GM23338 (cell line): ENCODE measurements at regions not wholly inside any gene's neighbourhood (a gene's known extent, or its start where the extent isn't known, plus 50 kb on each side); places are given as distances from the start of the nearest gene placed in this dataset.

Source experiments
- ATAC-seq: fragments of 200-7000 bp; cut with Tn5 transposase; 3 replicates; pipeline ENCODE4 v1.9.1; 2020
- DNase-seq: peaks from one replicate; pipeline ENCODE4 v3.0.0-alpha.2; 2015; ENCODE audit warnings: low spot score
- H2AFZ ChIP-seq: fragments of 200-600 bp; sonication (generic); 2 replicates; pipeline ENCODE4 v1.8.0; 2016; ENCODE audit warnings: antibody characterized with exemption, mild to moderate bottlenecking, moderate library complexity
- H3F3A ChIP-seq: fragments of 200-600 bp; sonication (generic); replicated peaks from 2 replicates; pipeline ENCODE4 v1.8.0; 2017; ENCODE audit warnings: antibody characterized with exemption, mixed run types, low read depth
- H3K27ac ChIP-seq: fragments of 200-600 bp; sonication (generic); 2 replicates; pipeline ENCODE4 v1.6.1; 2016; ENCODE audit warnings: low read depth
- H3K27me3 ChIP-seq: fragments of 200-600 bp; sonication (generic); 2 replicates; pipeline ENCODE4 v1.8.0; 2016; ENCODE audit warnings: mild to moderate bottlenecking, mixed run types, moderate library complexity; ENCODE audit not compliant: insufficient read depth
- H3K36me3 ChIP-seq: fragments of 200-600 bp; sonication (generic); 2 replicates; pipeline ENCODE4 v1.8.0; 2016; ENCODE audit warnings: mild to moderate bottlenecking; ENCODE audit not compliant: insufficient read depth
- H3K4me1 ChIP-seq: fragments of 200-600 bp; sonication (generic); 2 replicates; pipeline ENCODE4 v1.8.0; 2016; ENCODE audit warnings: mild to moderate bottlenecking, moderate library complexity; ENCODE audit not compliant: insufficient read depth
- H3K4me2 ChIP-seq: fragments of 200-600 bp; sonication (generic); 2 replicates; pipeline ENCODE4 v1.7.1; 2017; ENCODE audit warnings: mixed run types
- H3K4me3 ChIP-seq: fragments of 200-600 bp; sonication (generic); 2 replicates; pipeline ENCODE4 v1.6.1; 2016; ENCODE audit warnings: mixed run types
- H3K79me2 ChIP-seq: fragments of 200-600 bp; sonication (generic); replicated peaks from 2 replicates; pipeline ENCODE4 v1.8.0; 2017; ENCODE audit warnings: mild to moderate bottlenecking; ENCODE audit not compliant: insufficient read depth
- H3K9me2 ChIP-seq: fragments of 200-600 bp; sonication (generic); 2 replicates; pipeline ENCODE4 v1.8.0; 2017; ENCODE audit not compliant: insufficient read depth
- H4K20me1 ChIP-seq: fragments of 200-600 bp; sonication (generic); replicated peaks from 2 replicates; pipeline ENCODE4 v1.8.0; 2017; ENCODE audit warnings: mild to moderate bottlenecking; ENCODE audit not compliant: insufficient read depth
- H3K27ac Mint-ChIP-seq: 2 replicates; pipeline ENCODE4 v1.8.0; 2020; ENCODE audit warnings: inconsistent platforms, mild to moderate bottlenecking, moderate library complexity, mixed read lengths
- H3K27me3 Mint-ChIP-seq: 3 replicates; pipeline ENCODE4 v1.8.0; 2022; ENCODE audit warnings: low read depth, mild to moderate bottlenecking, moderate library complexity, mixed read lengths, inconsistent platforms; ENCODE audit not compliant: insufficient read depth, poor library complexity
- H3K36me3 Mint-ChIP-seq: 3 replicates; pipeline ENCODE4 v1.8.0; 2021; ENCODE audit warnings: low read depth, mild to moderate bottlenecking, inconsistent platforms, moderate library complexity, mixed read lengths
- H3K4me1 Mint-ChIP-seq: 3 replicates; pipeline ENCODE4 v1.8.0; 2020; ENCODE audit warnings: mild to moderate bottlenecking, inconsistent platforms, mixed read lengths
- H3K4me3 Mint-ChIP-seq: 3 replicates; pipeline ENCODE4 v1.8.0; 2021; ENCODE audit warnings: moderate library complexity, mild to moderate bottlenecking, inconsistent platforms, mixed read lengths
- H3K9me3 Mint-ChIP-seq: 3 replicates; pipeline ENCODE4 v1.8.0; 2020; ENCODE audit warnings: moderate library complexity, mild to moderate bottlenecking, inconsistent platforms, mixed read lengths
- EZH2phosphoT487 ChIP-seq: fragments of 200-600 bp; sonication (generic); IDR thresholded peaks from one replicate; pipeline ENCODE4 v1.8.1; 2018; ENCODE audit warnings: antibody characterized with exemption; ENCODE audit not compliant: unreplicated experiment
- JUNB ChIP-seq: IDR thresholded peaks from one replicate; pipeline ENCODE4 v1.6.1; 2016; ENCODE audit warnings: antibody characterized with exemption; ENCODE audit not compliant: unreplicated experiment
- POLR2AphosphoS5 ChIP-seq: IDR thresholded peaks from 2 replicates; pipeline ENCODE4 v1.6.1; 2016; ENCODE audit warnings: antibody characterized with exemption, low read depth
- REST ChIP-seq: IDR thresholded peaks from one replicate; pipeline ENCODE4 v1.6.1; 2018; ENCODE audit warnings: antibody characterized with exemption; ENCODE audit not compliant: unreplicated experiment
- STAT1 ChIP-seq: IDR thresholded peaks from one replicate; pipeline ENCODE4 v1.6.1; 2016; ENCODE audit warnings: antibody characterized with exemption; ENCODE audit not compliant: unreplicated experiment
- ZNF331 ChIP-seq: fragments of 250-450 bp; sonication (Bioruptor Pico); IDR thresholded peaks from 2 replicates; pipeline ENCODE4 v1.5.0; 2020; ENCODE audit warnings: low read depth, mild to moderate bottlenecking, moderate library complexity
- TF ChIP-seq, protein P1 (sequence below), 2 experiments: fragments of 200-600 bp in 1 of 2; sonication (generic) in 1 of 2; conservative IDR thresholded peaks; 2 replicates each; pipeline versions ENCODE4 v1.5.1 to v1.6.1; 2016 to 2017; ENCODE audit warnings: antibody characterized with exemption in 2 of 2, low read depth in 2 of 2, mild to moderate bottlenecking in 2 of 2, moderate library complexity in 1 of 2
- TF ChIP-seq, protein P2 (sequence below): IDR thresholded peaks from 2 replicates; pipeline ENCODE4 v1.6.1; 2016; ENCODE audit warnings: antibody characterized with exemption

DNA sequence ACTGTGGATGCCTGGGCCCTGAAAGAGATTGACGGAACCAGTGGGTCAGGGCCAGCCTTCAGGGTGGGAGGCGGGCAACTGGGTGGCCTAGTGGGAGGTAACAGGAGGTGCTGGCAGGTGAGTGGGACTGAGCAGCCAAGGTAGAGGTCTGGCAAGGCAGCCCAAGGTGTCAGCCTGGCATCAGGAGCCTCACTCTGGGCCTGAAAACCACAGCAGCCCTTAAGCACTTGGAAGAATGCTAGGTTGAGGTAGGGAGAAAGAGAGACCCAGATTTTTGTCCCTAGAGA, 315.8 kb upstream of the PRICKLE1 start (continued):
- TF ChIP-seq ZNF331 (CRISPR knock-in tag), result no peak
- no peak for TF ChIP-seq POLR2AphosphoS5

DNA sequence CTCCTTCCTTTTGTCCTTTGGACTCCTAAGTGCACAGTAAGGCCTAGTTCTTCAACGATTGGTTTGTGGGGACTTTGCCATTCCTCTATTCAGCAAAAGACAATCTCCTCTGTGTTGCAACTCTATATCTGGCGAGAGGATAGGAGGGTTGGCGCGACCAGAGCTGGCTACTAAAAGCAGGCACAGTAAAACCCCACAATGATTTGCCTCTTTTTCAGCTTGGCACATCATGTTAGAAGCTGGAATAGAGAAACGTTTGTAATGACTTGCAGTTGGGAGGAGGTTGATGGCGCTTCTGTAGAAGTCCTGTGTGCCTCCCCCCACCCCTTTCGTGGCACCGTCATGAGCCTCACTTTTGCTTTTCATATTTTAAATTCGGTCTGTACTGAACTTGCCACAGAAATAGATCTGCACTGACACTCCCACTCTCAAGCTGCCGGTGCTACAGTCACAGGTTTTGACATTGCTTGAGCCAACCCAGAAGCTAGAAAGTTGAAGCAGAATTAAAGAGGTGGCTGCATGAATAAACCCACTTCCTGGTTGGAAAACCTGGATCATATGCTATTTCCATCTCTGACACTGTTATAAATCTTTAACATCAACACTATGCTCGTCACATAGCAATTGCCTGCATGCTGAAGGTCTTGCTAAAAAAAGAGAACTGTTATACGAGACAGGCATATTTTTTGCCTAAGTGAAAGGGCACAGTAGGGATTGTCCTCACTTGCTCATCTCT, 315.3 kb upstream of the PRICKLE1 start:
- no peaks in the 10 kb centered on the region for H3K27me3 ChIP-seq
- H3K27ac ChIP-seq, result no peak overlapping the region
- peak overlapping the region; percentile 80; the same call in 1 of the 2 replicates for H2AFZ ChIP-seq
- Mint-ChIP-seq H3K36me3 (peaks cover 8% of the 10 kb centered on the region; the same call in 2 of the 3 replicates), H3K4me3 (no peak overlapping the region), H3K9me3 (peaks cover 6% of the 10 kb centered on the region; the same call in 1 of the 3 replicates), H3K27ac (no peak overlapping the region), H3K4me1 (peaks cover under 1% of the 10 kb centered on the region; the same call in 1 of the 3 replicates), H3K27me3 (no peaks in the 10 kb centered on the region)
- H3K4me2 ChIP-seq, result no peak overlapping the region
- no peaks in the 10 kb centered on the region for H3K79me2 ChIP-seq
- TF ChIP-seq ZNF331 (CRISPR knock-in tag) (no peak), STAT1 (no peak), POLR2AphosphoS5 (no peak), JUNB (no peak)
- TF ChIP-seq, protein P1, sequence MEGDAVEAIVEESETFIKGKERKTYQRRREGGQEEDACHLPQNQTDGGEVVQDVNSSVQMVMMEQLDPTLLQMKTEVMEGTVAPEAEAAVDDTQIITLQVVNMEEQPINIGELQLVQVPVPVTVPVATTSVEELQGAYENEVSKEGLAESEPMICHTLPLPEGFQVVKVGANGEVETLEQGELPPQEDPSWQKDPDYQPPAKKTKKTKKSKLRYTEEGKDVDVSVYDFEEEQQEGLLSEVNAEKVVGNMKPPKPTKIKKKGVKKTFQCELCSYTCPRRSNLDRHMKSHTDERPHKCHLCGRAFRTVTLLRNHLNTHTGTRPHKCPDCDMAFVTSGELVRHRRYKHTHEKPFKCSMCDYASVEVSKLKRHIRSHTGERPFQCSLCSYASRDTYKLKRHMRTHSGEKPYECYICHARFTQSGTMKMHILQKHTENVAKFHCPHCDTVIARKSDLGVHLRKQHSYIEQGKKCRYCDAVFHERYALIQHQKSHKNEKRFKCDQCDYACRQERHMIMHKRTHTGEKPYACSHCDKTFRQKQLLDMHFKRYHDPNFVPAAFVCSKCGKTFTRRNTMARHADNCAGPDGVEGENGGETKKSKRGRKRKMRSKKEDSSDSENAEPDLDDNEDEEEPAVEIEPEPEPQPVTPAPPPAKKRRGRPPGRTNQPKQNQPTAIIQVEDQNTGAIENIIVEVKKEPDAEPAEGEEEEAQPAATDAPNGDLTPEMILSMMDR (conservative IDR thresholded peaks at IDR 0.05; ENCODE audit: low read depth in 2 of 2), result no peak
- TF ChIP-seq, protein P2, sequence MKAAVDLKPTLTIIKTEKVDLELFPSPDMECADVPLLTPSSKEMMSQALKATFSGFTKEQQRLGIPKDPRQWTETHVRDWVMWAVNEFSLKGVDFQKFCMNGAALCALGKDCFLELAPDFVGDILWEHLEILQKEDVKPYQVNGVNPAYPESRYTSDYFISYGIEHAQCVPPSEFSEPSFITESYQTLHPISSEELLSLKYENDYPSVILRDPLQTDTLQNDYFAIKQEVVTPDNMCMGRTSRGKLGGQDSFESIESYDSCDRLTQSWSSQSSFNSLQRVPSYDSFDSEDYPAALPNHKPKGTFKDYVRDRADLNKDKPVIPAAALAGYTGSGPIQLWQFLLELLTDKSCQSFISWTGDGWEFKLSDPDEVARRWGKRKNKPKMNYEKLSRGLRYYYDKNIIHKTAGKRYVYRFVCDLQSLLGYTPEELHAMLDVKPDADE, result no peak
- no peak for DNase-seq
- ATAC-seq, result no peak
- no peaks in the 10 kb centered on the region for H3K4me1 ChIP-seq
- peaks cover 9% of the 10 kb centered on the region; the same call in 1 of the 2 replicates for H3K9me2 ChIP-seq
- no peaks in the 10 kb centered on the region for H3K36me3 ChIP-seq
- H3F3A ChIP-seq, result no peaks in the 10 kb centered on the region
- H3K4me3 ChIP-seq, result no peak overlapping the region
- H4K20me1 ChIP-seq, result no peaks in the 10 kb centered on the region

- Histone ChIP-seq H3K79me2 (no peaks in the 10 kb centered on the region), H3K9me2 (peaks cover 8% of the 10 kb centered on the region; the same call in 1 of the 2 replicates), H3K4me2 (no peak overlapping the region), H3K27ac (no peak overlapping the region), H3K4me1 (peaks cover 8% of the 10 kb centered on the region; the same call in 1 of the 2 replicates), H3K4me3 (no peak overlapping the region), H2AFZ (no peak overlapping the region), H4K20me1 (no peaks in the 10 kb centered on the region), H3K36me3 (no peaks in the 10 kb centered on the region), H3F3A (no peaks in the 10 kb centered on the region), H3K27me3 (no peaks in the 10 kb centered on the region)
- DNase-seq (no peak), ATAC-seq (no peak)
- no peaks in the 10 kb centered on the region for H3K27me3 Mint-ChIP-seq
- peaks cover 8% of the 10 kb centered on the region; the same call in 2 of the 3 replicates for H3K36me3 Mint-ChIP-seq
- H3K27ac Mint-ChIP-seq, result no peak overlapping the region
- H3K4me1 Mint-ChIP-seq, result peaks cover 7% of the 10 kb centered on the region
- H3K4me3 Mint-ChIP-seq, result no peak overlapping the region
- H3K9me3 Mint-ChIP-seq, result peaks cover 6% of the 10 kb centered on the region; the same call in 1 of the 3 replicates
- TF ChIP-seq, protein P2, result no peak
- no peak for TF ChIP-seq JUNB
- no peak for TF ChIP-seq EZH2phosphoT487
- no peak for TF ChIP-seq ZNF331 (CRISPR knock-in tag)
- no peak for TF ChIP-seq REST
Measured at GRCh38 chr12:42903736-42904135, 314.2 kb upstream of the PRICKLE1 start.
